ENCODE measurements at regions not wholly inside any gene's neighbourhood (a gene's known extent, or its start where the extent isn't known, plus 50 kb on each side); places are given as distances from the start of the nearest gene placed in this dataset.

GRCh38 chr14:53888535-53889386 is 67.9 kb downstream of the BMP4 start:
- no peak overlapping the region for H3K27ac ChIP-seq (ENCODE audit: low read length)
- H3K4me2 ChIP-seq (ENCODE audit: insufficient read depth, low read length): no peak overlapping the region
- no peak for DNase-seq
- ATAC-seq (ENCODE audit: insufficient read depth, low read depth): no peak
- H3K79me2 ChIP-seq (ENCODE audit: insufficient read depth, low read length): no peaks in the 10 kb centered on the region
- H3K9ac ChIP-seq (ENCODE audit: low read depth, low read length): no peak overlapping the region
- peaks cover 31% of the 10 kb centered on the region for H3K4me1 ChIP-seq (ENCODE audit: insufficient read depth, low read length)
- no peaks in the 10 kb centered on the region for H3K36me3 ChIP-seq (ENCODE audit: insufficient read depth, low read length)
- TF ChIP-seq EZH2 (IDR thresholded peaks at IDR 0.05; ENCODE audit: borderline replicate concordance, low read depth, low read length, severe bottlenecking) (no peak), CTCF (IDR thresholded peaks at IDR 0.05; ENCODE audit: borderline replicate concordance, extremely low read depth, low read length, poor library complexity, severe bottlenecking) (no peak)
- no peak overlapping the region for H3K4me3 ChIP-seq (ENCODE audit: low read depth in 1 of 2, low read length in 2 of 2)
- H4K20me1 ChIP-seq (ENCODE audit: insufficient read depth, low read length): no peaks in the 10 kb centered on the region
- no peaks in the 10 kb centered on the region for H3K9me3 ChIP-seq (ENCODE audit: insufficient read depth, low read length, severe bottlenecking)
- no peaks in the 10 kb centered on the region for H3K27me3 ChIP-seq (ENCODE audit: insufficient read depth, low read length, poor library complexity)
- no peak overlapping the region for H2AFZ ChIP-seq (ENCODE audit: low read depth, low read length)

GRCh38 chr14:53885136-53885640 is 71.4 kb downstream of the BMP4 start:
- Histone ChIP-seq H3K4me3 (ENCODE audit: low read depth in 1 of 2, low read length in 2 of 2) (no peak overlapping the region), H3K27me3 (ENCODE audit: insufficient read depth, low read length, poor library complexity) (no peaks in the 10 kb centered on the region), H3K9me3 (ENCODE audit: insufficient read depth, low read length, severe bottlenecking) (no peaks in the 10 kb centered on the region), H3K4me1 (ENCODE audit: insufficient read depth, low read length) (peaks cover 59% of the 10 kb centered on the region), H3K4me2 (ENCODE audit: insufficient read depth, low read length) (no peak overlapping the region), H3K27ac (ENCODE audit: low read length) (no peak overlapping the region), H4K20me1 (ENCODE audit: insufficient read depth, low read length) (no peaks in the 10 kb centered on the region), H3K9ac (ENCODE audit: low read depth, low read length) (no peak overlapping the region), H3K79me2 (ENCODE audit: insufficient read depth, low read length) (no peaks in the 10 kb centered on the region), H3K36me3 (ENCODE audit: insufficient read depth, low read length) (no peaks in the 10 kb centered on the region), H2AFZ (ENCODE audit: low read depth, low read length) (no peak overlapping the region)
- ATAC-seq (ENCODE audit: insufficient read depth, low read depth): no peak
- TF ChIP-seq EZH2 (IDR thresholded peaks at IDR 0.05; ENCODE audit: borderline replicate concordance, low read depth, low read length, severe bottlenecking) (no peak), CTCF (IDR thresholded peaks at IDR 0.05; ENCODE audit: borderline replicate concordance, extremely low read depth, low read length, poor library complexity, severe bottlenecking) (no peak)
- DNase-seq: no peak

- H3K79me2 ChIP-seq (ENCODE audit: insufficient read depth, low read length): no peaks in the 10 kb centered on the region
Observed at GRCh38 chr14:53884601-53885000, 72.0 kb downstream of the BMP4 start.

More at GRCh38 chr14:53884601-53885000, 72.0 kb downstream of the BMP4 start:
- H3K9me3 ChIP-seq (ENCODE audit: insufficient read depth, low read length, severe bottlenecking): no peaks in the 10 kb centered on the region
- H3K4me1 ChIP-seq (ENCODE audit: insufficient read depth, low read length): peaks cover 64% of the 10 kb centered on the region
- no peak overlapping the region for H3K9ac ChIP-seq (ENCODE audit: low read depth, low read length)
- no peak overlapping the region for H3K4me2 ChIP-seq (ENCODE audit: insufficient read depth, low read length)
- no peaks in the 10 kb centered on the region for H4K20me1 ChIP-seq (ENCODE audit: insufficient read depth, low read length)
- TF ChIP-seq EZH2 (IDR thresholded peaks at IDR 0.05; ENCODE audit: borderline replicate concordance, low read depth, low read length, severe bottlenecking) (no peak), CTCF (IDR thresholded peaks at IDR 0.05; ENCODE audit: borderline replicate concordance, extremely low read depth, low read length, poor library complexity, severe bottlenecking) (no peak)
- no peaks in the 10 kb centered on the region for H3K27me3 ChIP-seq (ENCODE audit: insufficient read depth, low read length, poor library complexity)
- H3K27ac ChIP-seq (ENCODE audit: low read length): no peak overlapping the region
- DNase-seq (no peak), ATAC-seq (ENCODE audit: insufficient read depth, low read depth) (no peak)
- no peaks in the 10 kb centered on the region for H3K36me3 ChIP-seq (ENCODE audit: insufficient read depth, low read length)
- no peak overlapping the region for H2AFZ ChIP-seq (ENCODE audit: low read depth, low read length)
- no peak overlapping the region for H3K4me3 ChIP-seq (ENCODE audit: low read depth in 1 of 2, low read length in 2 of 2)

Data from DND-41 (cell line).